Body of pancreas (tissue), 4 donors: ENCODE measurements at regions not wholly inside any gene's neighbourhood (a gene's known extent, or its start where the extent isn't known, plus 50 kb on each side); places are given as distances from the start of the nearest gene placed in this dataset.

Experiments used
- ATAC-seq: fragments of 150-250 bp; one replicate; pipeline ENCODE4 v1.9.1; 2016
- DNase-seq, 4 donors: peaks; one replicate each; pipeline ENCODE4 v3.0.0-alpha.2; 2019
- H3K27ac ChIP-seq, 4 donors: fragments of 200-600 bp; sonication (generic); 1 replicate in 3 of 4; 2 replicates in 1 of 4; pipeline versions ENCODE4 v1.5.1 to v1.6.1; 2016 to 2019; ENCODE audit warnings: mild to moderate bottlenecking in 1 of 4, mixed read lengths in 1 of 4, moderate library complexity in 1 of 4
- H3K27me3 ChIP-seq, 2 donors: fragments of 200-600 bp; sonication (generic); one replicate each; pipeline ENCODE4 v1.6.0; 2016; ENCODE audit warnings: mild to moderate bottlenecking in 1 of 2
- H3K36me3 ChIP-seq, 2 donors: fragments of 200-600 bp; sonication (generic); replicated peaks in 1 of 2; 2 replicates each; pipeline ENCODE4 v1.5.1; 2016; ENCODE audit warnings: low read depth in 2 of 2; ENCODE audit not compliant: insufficient read depth in 1 of 2
- H3K4me1 ChIP-seq: fragments of 200-600 bp; sonication (generic); one replicate; pipeline ENCODE4 v1.6.0; 2016
- H3K4me3 ChIP-seq, 2 donors: fragments of 200-600 bp; sonication (generic); 1 replicate in 1 of 2; 2 replicates in 1 of 2; pipeline ENCODE4 v1.5.1; 2016 to 2019
- H3K9me3 ChIP-seq, 3 donors: fragments of 200-600 bp; sonication (generic); 1 replicate in 2 of 3; 2 replicates in 1 of 3; pipeline ENCODE4 v1.5.1; 2016
- POLR2A ChIP-seq, 3 donors: fragments of 450-650 bp; IDR thresholded peaks; one replicate each; pipeline ENCODE4 v1.6.1; 2016; ENCODE audit warnings: antibody characterized with exemption in 3 of 3, mild to moderate bottlenecking in 2 of 3
- WGBS, 2 donors: methylation state at CpG; one replicate each; pipeline ENCODE4 v1.1.5; 2017; 5-methylcytosine and 5-hydroxymethylcytosine counted together
- intact Hi-C: fragments of 100-400 bp; cut with DNase I; formaldehyde crosslinking; loops from one replicate; pipeline ENCODE4 v1.15.1; 2023
- TF ChIP-seq, protein P1 (sequence below), 7 experiments: fragments of 450-650 bp in 4 of 7; fragments of 200-600 bp in 3 of 7; sonication (generic) in 3 of 7; IDR thresholded peaks; one replicate each; pipeline ENCODE4 v1.5.1; 2016 to 2019; ENCODE audit warnings: antibody characterized with exemption in 7 of 7

DNA sequence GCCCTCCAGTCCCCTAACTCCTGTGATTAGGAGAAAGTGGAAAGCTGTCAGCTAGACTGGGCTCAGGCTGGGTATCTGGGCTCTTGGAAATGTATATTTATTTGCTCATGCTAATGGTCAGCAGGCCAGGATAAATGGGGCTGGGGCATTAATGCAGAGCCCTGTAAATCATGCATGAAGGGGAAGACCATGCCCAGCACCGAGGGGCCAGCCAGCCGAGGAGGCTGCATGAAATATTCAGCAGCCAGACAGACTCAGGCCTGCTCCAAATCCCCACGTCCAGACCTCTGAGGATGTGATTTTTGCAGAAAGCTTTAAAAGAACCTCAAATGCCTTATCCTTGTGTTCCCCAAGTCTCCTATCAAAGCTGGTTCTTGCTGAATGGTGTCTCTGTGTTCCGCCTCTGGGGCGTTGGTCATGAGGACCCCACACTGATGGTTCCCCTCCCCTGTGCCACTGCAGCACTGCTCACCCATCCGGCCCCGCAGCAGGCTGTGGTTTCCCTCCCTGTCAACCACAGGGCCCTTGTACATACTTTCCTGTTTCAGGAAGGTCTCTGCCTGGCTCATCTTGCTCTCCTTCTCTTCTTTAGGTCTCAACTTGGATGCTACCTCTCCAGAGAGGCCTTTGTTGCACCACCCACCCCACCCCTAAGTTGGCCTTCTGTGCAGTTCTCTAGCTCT is 358.4 kb downstream of the CDH26 start:
- DNase-seq (no peak), ATAC-seq (no peak)
- WGBS, 2 donors: 62 to 73% methylated on average over 7 of the region's 7 CpGs
- Histone ChIP-seq H3K4me1 (no peaks in the 10 kb centered on the region), H3K36me3 (no peaks in the 10 kb centered on the region), H3K9me3 (no peaks in the 10 kb centered on the region), H3K27ac (no peak overlapping the region), H3K27me3 (no peaks in the 10 kb centered on the region), H3K4me3 (no peak overlapping the region)
- TF ChIP-seq POLR2A (IDR thresholded peaks at IDR 0.05): no peak
- TF ChIP-seq, protein P1, sequence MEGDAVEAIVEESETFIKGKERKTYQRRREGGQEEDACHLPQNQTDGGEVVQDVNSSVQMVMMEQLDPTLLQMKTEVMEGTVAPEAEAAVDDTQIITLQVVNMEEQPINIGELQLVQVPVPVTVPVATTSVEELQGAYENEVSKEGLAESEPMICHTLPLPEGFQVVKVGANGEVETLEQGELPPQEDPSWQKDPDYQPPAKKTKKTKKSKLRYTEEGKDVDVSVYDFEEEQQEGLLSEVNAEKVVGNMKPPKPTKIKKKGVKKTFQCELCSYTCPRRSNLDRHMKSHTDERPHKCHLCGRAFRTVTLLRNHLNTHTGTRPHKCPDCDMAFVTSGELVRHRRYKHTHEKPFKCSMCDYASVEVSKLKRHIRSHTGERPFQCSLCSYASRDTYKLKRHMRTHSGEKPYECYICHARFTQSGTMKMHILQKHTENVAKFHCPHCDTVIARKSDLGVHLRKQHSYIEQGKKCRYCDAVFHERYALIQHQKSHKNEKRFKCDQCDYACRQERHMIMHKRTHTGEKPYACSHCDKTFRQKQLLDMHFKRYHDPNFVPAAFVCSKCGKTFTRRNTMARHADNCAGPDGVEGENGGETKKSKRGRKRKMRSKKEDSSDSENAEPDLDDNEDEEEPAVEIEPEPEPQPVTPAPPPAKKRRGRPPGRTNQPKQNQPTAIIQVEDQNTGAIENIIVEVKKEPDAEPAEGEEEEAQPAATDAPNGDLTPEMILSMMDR (IDR thresholded peaks at IDR 0.05): no peak
- intact Hi-C loops: no loop called here

DNA sequence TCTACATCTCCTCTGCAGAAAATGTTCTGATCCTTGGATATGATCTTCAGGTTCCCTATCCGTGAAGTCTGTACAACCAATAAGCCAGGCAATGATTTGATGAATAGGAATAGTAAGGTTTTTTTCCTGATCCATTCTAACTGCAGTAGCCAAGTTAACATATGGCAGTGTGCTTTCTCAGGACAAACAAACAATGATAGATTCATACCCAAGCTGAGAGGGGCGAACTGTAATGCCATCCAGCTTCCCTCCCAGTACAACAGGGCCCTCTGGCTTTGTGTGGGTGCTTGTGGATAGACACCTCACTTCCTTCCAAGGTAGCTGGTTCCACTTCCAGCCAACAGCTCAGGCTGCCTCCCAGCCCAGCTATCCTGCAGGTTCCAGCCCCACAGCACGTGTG is 359.2 kb downstream of the CDH26 start:
- Histone ChIP-seq H3K36me3 (no peaks in the 10 kb centered on the region), H3K27me3 (no peaks in the 10 kb centered on the region), H3K27ac (no peak overlapping the region), H3K9me3 (no peaks in the 10 kb centered on the region), H3K4me3 (no peak overlapping the region), H3K4me1 (no peaks in the 10 kb centered on the region)
- ATAC-seq (no peak), DNase-seq (no peak)
- intact Hi-C loops: no loop called here
- TF ChIP-seq POLR2A (IDR thresholded peaks at IDR 0.05): no peak
- TF ChIP-seq, protein P1 (IDR thresholded peaks at IDR 0.05): no peak
- 39 to 58% methylated on average over 3 of the region's 3 CpGs for WGBS, 2 donors

DNA sequence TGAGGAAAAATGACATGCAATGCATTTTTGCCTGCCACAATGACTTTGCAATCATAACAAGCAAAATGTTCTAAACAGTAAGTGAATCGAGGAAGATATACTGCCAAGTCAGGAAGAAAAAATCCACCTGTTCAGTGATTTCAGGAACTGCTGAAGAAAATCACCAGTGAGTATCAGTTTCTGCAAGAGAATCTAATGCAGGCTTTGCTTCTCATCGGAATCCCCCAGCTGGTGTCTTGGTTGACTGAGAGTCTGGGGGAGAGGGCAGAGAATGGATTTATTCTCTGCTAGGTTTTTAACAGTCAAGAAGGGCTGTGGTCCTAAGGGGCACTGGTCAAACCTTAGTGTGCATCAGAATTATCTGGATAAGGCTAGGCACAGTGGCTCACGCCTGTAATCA is 363.4 kb downstream of the CDH26 start:
- ATAC-seq (no peak), DNase-seq (no peak)
- intact Hi-C loops: no loop called here
- no peaks in the 10 kb centered on the region for H3K9me3 ChIP-seq
- 57 to 61% methylated on average over 3 of the region's 3 CpGs for whole genome bisulfite sequencing, 2 donors
- H3K4me3 ChIP-seq: no peak overlapping the region
- H3K36me3 ChIP-seq: no peaks in the 10 kb centered on the region
- H3K4me1 ChIP-seq: no peaks in the 10 kb centered on the region
- TF ChIP-seq, protein P1 (IDR thresholded peaks at IDR 0.05): no peak
- TF ChIP-seq POLR2A (IDR thresholded peaks at IDR 0.05): no peak
- H3K27ac ChIP-seq: no peak overlapping the region
- H3K27me3 ChIP-seq: no peaks in the 10 kb centered on the region

DNA sequence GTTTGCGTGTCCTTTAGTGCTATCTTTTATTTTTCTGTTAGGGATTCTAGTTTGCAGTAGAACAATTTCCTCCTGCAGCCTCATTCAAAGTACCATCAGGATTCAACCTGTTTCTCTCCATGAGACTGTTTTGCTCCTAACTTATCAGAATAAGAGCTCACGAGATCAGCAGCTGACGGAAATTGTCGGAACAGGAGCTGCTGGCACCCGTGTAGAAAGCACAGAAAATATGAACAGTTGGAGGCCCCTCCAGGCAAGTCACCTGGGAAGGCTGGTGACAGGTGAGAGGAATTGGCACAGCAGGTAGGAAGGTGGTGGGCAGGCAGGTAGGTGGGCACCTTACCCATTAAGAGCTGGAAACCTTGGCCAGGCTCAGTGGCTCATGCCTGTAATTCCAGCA is 368.6 kb downstream of the CDH26 start:
- intact Hi-C loops: no loop called here

More for the DNA sequence above, 368.6 kb downstream of the CDH26 start:
- Histone ChIP-seq H3K27me3 (no peaks in the 10 kb centered on the region), H3K4me3 (no peak overlapping the region), H3K4me1 (no peaks in the 10 kb centered on the region), H3K9me3 (no peaks in the 10 kb centered on the region), H3K27ac (no peak overlapping the region), H3K36me3 (no peaks in the 10 kb centered on the region)
- 60 to 78% methylated on average over 5 of the region's 5 CpGs for whole genome bisulfite sequencing, 2 donors
- TF ChIP-seq, protein P1 (IDR thresholded peaks at IDR 0.05): no peak
- no peak for TF ChIP-seq POLR2A (IDR thresholded peaks at IDR 0.05)
- no peak for ATAC-seq
- DNase-seq: no peak
